AG09319 (cell line): ENCODE measurements at regions not wholly inside any gene's neighbourhood (a gene's known extent, or its start where the extent isn't known, plus 50 kb on each side); places are given as distances from the start of the nearest gene placed in this dataset.

Experiments used
- DNase-seq: peaks from one replicate; pipeline ENCODE4 v3.0.0-alpha.2; 2010; ENCODE audit warnings: low read depth; ENCODE audit errors: extremely low read depth
- CTCF ChIP-seq: IDR thresholded peaks from 2 replicates; pipeline ENCODE4 v1.5.1; 2011; ENCODE audit warnings: low read depth, mild to moderate bottlenecking, inconsistent platforms, low read length, moderate library complexity

DNA sequence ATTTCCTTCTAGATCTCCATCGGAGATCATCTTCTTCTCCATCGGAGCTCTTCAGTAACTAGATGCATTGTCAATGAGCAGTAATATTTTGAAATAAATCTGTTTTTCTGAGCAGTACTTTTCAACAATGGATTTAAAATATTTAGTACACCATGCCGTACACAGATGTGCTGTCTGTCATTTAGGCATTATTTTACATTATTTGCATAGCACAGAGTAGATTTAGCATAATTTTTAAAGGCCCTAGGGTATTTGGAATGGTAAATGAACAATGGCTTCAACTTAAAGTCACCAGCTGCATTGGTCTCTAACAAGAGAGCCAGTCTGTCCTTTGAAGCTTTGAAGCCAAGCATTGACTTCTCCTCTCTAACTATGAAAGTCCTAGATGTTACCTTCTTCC, 95.4 kb upstream of the ANKFN1 start:
- TF ChIP-seq CTCF: no peak
- no peak for DNase-seq

- no peak for DNase-seq
- TF ChIP-seq CTCF: no peak
These were observed 88.8 kb upstream of the ANKFN1 start for GRCh38 chr17:56064506-56064905.

GRCh38 chr17:56074361-56074890, 78.8 kb upstream of the ANKFN1 start:
- no peak for TF ChIP-seq CTCF
- DNase-seq: no peak

GRCh38 chr17:56076980-56077379, 76.3 kb upstream of the ANKFN1 start:
- TF ChIP-seq CTCF: no peak
- no peak for DNase-seq

DNA sequence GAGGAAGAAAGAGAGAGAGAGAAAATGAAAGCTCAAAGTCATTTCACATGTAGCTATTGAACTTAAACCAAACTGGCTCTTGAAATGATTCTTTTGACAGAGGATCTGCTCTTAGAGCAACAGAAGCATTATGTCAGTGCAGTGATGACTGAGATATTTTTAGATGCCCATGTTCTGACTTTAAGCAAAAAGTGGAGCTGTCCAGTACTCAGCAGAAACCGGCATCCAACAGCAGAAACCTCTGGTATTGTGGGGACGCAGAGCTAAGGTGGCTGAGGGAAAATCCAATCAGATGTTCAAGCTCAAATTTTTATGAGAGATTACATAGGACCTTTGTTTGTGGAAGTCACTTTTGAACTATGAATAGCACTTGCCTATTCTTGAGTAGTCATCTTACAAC, 69.8 kb upstream of the ANKFN1 start:
- no peak for TF ChIP-seq CTCF
- no peak for DNase-seq

GRCh38 chr17:56085576-56086267, 67.6 kb upstream of the ANKFN1 start:
- DNase-seq: no peak
- TF ChIP-seq CTCF: no peak

GRCh38 chr17:56087199-56087598, 66.1 kb upstream of the ANKFN1 start:
- no peak for TF ChIP-seq CTCF
- no peak for DNase-seq
